CD4-positive, alpha-beta T cell treated with Interleukin-15 for 4 hours (primary cell): ENCODE measurements at regions not wholly inside any gene's neighbourhood (a gene's known extent, or its start where the extent isn't known, plus 50 kb on each side); places are given as distances from the start of the nearest gene placed in this dataset.

ENCODE experiments used
- DNase-seq: peaks from one replicate; pipeline ENCODE4 v3.0.0-alpha.2; 2020; ENCODE audit warnings: low spot score

DNA sequence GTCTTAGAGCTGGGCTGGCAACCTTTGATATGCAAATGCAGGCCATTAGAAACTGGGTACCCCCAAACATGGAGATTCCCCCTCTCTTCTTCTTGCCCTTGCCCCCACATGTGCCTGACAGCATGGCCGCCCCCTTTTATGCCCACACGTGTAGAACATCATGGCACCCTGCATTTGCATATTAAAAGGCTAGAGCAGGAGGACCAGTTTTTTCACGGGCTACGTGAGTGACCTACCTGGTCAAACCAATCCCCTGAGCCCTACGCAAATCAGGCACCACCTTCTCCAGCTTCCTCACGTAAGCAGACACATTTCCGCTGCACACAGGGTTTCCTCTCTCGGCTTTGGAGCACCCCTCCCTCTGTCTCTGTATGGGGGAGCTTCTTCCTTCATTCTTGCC is 110.9 kb upstream of the COPS8 start:
- DNase-seq, result no peak

DNA sequence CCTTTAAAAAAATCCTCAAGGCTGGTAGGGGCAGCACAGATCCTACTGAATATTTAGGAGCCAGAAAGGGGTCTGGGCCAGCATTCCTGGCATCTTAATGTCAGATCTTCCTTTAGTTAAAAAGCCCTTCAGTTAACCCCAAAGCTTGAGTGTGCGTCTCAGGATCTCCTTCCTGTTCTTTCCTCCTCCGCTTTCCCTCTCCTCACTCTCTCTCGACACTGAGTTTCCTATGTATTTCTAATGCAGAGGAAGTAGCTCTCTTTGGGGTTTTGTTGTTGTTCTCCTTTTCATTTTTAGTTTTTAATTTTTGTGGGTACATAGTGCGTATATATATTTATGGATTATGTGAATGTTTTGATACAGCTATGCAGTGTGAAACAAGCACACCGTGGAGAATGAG is 109.9 kb upstream of the COPS8 start:
- DNase-seq, result no peak

DNA sequence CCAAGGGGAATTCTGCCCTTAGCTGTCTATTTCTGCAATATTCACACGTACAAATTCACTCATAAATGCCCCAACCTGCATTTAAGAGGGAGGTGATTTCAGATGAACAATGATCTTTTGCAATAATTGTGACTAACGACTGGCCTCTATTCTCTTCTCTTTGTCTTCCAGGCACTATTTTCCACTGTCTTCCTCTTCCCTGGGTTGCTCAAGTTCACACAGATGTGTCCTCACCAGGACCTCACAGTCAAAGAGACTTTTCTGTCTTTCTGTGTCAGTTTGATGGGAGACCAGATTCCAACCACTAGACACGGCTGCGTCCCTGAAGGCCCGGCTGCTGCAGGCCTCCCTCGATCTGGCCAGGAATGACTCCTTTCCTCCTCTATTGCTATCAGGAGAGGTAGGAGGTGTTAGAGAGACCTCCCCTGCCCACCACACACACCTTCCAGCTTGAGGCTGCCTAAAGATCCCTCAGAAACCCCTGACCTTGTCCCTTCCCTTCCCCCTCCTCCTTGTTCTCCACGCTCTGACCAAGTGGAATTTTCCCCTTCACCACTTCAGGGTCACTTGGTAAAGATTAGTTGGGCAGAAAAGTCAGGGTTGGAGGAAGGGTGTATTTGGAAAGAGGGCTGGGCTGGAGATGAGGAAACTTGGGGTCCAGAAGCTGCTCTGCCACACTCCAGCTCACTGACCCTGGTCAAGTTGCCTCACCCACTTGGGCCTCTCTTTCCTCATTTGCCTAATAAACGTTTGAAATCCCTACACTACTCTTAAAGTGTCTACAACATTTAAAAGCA is 109.2 kb upstream of the COPS8 start:
- no peak for DNase-seq

DNA sequence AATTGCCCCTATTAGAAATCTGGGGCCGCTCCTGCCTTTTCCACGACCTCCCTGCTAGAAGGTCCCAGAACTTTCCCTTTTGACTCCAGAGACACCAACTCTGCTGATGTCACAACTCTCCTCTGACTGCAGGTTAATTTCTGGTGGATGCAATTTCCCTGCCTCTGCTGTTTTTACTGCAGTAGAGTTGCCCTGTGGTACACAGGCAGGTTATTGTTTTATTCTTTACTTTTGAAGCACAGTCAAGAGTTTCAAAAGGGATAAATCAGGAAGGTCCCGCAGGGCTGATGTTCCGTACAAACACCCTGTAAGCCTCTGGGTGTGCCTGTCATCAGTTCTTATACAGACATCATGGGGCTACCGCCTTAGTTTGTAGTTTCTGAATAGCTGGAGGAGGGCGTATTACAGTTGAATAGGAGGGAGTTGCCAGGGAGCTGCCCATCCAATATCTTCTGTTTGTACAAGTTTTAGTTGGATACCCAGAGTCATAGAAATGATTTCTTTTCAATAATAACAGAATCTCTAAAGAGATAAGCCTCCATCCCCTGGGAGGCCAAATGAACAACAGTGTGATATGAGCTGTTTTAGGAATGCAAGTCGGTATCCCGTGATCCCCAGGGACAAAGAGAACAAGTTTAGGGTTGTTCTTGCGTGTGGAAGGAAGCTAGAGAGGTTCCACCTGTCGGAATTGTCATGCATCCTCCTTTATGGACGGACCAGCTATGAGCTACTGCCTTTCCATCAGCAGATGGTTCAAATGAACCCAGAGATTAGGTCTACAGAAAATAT is 108.4 kb upstream of the COPS8 start:
- no peak for DNase-seq

DNA sequence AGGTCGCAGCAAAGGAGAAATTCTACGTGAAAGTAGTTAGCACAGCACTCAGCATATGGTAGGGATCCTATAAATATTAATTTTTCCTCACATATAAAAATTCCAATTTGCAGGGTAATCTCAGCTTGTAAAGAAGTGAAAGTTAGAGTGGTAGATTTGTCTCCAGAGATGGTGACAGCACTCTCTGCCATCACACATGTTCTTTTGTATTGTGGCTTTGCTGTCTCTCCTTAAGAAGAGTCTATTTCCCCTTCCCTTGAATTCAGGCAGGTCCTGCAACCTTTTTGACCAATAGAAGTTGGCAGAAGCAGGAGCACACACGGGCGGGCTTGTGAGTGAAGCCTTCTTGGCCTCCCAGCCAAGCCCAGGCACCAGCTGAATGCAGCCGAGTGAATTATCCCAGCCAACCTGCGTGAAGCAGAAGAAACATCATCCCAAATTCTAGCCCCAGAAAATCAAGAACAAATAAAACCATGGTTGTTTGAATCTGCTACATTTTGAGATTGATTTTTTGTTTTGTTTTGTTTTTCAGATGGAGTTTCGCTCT is 107.8 kb upstream of the COPS8 start:
- no peak for DNase-seq

DNA sequence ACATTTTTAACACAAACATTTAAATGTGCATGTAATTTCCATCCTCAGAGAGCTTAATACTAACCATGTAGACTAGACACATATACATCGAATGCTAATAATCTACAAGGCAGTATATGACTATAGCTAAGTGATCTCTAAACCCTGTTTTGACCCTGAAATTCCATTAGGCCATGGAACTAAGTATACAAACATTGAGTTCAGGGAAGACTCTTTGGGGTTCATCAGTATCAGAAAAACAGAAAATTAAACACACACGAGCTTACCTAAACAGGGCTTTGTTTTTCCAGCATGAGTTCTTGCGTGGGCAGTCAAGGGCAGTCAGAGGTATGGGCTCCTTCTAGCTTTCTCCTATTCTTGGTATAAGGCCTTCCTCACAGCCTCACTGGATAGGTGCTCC is 106.0 kb upstream of the COPS8 start:
- no peak for DNase-seq

DNA sequence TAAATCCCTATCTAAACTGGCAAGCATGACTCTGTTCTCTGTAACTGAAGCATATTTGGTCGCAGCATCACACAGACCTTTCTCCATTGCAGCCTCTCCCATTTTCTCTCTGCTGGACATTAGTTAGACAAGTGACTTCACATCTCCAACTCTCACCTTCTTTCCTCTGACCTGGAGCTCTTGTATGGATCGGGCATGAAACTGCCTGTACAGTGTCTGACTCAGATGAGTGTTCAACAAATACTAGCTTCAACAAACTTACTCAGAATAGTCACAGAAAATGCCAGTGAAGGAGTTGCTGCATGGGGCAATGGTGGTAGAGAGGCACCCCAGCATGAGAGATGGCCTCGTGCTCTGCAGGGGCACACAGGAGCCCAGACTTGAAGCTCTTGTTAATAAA is 104.7 kb upstream of the COPS8 start:
- no peak for DNase-seq

DNA sequence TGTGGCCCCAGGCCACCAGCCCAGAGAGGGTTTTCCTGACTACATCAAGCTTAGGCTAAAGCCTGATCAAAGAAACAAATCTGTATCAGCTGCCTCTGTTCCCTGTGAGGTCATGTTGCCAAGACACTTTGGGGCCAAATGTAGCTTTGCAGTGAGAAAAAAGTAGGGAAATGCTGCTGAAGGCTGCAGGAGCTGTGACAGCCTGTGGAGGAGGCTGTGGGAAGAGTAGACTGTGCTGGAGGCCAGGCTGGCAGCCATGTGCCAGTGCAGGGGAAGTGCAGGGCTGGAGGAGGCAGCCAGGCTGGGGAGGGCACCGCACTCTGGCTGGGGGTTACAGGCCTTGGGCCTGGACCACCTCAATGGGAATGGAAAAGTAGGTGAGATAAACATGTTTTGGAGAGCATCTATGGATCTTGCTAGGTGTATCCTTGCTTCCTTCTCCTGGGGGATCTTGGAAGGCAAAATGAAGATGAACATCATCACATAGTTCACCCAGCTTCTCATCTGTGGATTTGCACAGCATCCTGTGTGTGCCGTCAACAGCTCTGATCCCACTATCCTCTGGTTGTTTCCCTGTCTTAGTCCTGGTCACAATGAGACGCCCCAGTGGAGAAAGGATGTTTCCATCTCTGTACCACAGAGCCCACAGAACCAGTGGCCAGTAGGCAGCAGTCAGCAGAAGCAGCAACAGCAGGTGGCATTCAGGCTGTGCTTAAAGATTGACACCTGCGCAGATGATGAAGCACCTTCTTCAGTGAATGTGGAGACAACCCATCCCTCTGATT is 103.8 kb upstream of the COPS8 start:
- DNase-seq, result no peak

DNA sequence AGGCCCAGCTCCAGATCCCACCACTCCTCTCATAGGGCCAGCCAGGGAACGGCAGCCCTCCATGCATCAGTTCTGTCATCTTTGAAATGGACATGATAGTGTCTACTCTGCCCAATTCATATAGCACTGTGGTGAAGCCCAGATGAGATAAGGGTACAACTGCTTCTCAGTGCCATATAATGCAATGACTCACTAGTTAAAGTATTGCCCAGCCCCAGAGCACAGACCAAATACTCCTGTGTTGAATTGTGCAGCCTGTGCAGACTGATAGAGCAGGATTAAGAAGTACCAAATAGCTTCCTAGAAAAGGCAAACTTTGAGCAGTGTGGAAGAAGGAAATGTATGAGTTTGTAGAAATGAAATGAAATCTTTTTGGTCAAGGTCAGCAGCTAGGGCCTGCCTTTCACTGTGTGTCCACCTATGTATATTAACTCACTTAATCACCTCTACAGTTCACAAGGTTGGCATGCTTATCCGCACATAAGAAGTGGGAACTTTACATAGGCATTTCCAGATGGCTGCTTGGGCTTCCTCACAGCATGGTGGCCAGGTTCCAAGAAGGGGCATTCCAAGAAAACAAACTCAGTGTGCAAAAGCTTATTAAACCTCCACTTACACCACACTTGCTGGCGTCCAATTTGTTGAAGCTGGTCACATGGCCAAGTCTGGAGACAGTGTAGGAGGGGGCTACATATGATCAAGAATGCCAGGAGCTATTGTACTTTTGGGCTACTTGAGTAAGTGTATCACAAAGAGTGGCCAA is 102.8 kb upstream of the COPS8 start:
- no peak for DNase-seq

DNA sequence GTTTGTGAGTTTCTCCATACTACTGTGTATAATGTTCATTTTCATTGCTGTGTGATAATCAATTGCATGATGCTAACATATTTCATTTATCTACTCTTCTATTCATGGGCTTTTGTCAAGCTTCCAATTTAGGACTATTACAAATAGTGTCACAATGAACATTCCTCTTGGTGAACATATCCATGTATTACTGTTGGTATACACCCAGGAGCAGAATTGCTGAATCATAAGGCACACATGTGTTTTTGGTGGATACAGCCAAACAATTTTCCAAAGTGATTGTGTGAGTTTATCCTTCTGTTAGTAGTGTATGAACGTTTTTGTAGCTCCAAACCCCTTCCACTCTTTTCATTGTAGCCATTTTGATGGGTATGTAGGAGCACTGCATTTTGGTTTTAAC is 101.6 kb upstream of the COPS8 start:
- DNase-seq, result no peak

DNA sequence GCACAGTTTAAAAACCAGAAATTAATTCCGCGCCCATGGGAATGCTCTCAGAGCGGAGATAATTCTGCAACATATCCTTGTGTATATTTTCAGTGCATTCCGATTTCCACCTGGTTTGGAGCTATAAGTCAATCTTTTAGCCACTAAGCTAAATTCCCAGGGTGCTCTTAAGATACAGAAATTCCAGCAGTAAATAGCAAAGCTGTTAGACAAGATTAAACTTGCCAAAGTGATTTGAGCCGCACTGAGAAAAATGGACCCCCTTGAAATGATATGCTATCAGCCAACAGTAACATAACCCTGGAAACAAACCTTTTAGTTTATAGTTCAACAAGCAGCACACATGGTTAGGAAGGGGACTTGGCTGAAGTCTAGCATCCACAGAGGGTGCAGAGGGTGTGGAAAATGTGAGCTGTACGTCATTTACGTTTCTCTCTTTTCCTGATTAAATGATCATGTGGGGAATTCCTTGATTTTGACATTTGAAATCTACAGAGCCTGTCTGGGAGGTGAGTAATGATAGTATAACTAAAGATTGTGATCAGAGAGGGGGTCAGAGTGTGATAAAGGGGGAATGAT is 99.8 kb upstream of the COPS8 start:
- DNase-seq, result no peak

DNA sequence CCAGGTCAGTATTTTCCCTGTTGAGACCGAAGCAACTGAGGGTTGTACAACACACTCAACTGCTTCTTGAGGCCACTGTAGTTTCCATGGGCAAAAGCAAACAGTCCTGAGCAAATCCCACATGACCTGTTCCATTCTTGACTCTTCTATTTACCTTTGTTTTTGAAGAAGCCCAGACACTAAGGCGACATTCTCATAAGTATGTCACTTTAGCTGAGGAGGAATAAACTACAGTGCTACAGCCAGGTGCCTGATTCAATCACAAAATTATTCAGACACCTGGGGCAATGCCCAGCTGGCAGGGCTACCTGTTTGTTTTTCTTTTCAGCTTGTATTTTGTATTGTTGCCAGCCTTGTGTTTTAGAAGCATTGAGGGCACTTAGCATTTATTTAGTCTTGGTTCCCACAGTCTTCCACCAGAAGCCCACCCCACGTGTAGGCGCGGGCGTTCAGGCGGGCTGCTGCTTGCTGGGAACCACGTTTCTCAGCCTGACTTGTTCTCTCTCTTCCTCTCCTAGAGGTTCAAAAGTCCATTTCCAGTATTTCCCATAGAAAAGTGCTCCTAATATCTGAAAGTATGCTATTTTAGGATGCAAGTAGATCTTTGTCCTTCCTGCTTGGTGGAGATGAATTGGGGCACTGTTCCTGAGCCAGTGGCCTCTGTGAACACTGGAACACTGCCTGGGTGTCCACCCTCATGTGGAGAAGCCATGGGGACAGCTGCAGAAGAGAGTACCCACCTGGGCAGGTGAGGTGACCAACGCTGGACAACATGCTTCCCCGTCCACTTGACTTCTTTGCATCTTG is 99.0 kb upstream of the COPS8 start:
- no peak for DNase-seq

DNA sequence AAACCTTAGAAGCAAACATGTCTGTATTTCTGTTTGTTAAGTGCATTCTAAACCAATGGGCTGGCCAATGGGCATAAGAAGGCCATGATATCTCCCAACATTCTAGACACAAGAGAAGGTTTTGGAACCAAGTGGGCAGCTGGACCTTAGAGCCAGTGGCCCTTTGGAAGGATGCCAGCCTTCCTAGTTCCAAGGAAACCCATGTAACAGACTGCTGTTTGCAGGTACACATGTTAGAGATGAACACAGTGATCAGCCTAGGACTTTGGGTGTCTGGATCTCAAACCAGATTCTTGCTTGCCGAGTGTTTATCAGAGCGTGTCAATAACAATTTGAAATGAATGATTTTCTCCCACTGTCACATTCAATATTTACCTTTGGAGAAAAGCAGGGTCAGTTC is 97.5 kb upstream of the COPS8 start:
- DNase-seq, result no peak

DNA sequence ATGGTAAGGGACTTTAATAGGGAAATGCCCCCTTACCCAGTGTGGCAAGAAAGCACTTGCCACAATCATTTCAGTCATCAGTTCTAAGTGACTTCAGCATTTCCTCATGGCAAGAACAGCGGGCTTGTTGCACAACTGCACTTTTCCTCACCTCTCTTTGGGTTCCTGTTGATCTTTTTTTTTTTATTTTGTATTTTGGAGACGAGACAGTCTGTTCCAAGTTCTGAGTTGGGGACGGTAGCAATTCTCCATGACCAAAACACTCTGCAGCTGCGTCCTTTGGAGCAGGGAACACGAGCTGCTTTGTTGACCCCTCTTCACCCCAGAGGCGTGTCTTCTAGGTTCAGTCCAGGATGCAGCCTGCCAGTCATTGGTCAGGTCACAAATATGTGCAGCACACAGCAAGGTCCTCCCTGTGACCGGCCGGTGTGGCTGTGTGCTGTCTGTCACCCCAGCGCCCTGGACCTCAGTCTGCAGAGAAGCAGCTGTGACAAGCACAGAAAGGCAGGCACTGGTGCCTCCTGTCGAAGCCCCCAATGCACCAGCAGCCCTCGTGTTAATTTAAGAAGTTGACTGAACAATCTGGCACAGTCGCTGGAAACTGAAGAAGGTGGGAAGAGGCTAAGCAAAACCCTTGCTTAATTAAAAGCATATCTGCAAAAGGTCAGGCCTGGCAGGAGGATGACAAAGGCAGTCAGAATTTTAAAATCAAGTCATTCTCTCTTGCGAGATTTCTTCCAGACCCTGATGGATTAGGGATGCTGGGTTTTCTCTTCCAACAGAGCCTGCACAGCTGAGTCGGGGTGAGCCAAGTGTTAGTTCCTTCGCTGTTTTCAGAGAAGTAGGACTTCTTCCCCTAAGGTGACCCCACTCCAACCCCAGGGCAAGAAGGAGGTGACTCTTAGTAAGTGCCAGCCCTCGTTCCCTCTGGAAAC is 96.7 kb upstream of the COPS8 start:
- no peak for DNase-seq

DNA sequence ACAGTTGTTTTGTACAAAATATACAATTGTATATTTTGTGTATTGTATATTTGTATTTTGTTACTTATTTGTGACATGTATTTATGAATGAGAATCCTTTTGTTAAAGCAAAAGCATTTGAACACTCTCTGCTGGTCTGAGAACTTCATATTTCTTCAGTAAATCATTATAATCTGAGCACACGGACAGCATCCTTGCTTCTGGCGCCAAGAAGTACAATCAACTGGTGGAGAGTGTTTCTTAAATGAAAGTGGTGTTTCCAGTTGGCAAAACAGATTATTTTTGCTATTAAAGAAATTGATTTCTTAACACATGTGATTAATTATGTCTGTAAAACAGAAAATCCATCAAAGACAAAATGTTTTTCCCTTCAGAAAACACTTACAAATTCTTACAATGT is 95.1 kb upstream of the COPS8 start:
- no peak for DNase-seq

DNA sequence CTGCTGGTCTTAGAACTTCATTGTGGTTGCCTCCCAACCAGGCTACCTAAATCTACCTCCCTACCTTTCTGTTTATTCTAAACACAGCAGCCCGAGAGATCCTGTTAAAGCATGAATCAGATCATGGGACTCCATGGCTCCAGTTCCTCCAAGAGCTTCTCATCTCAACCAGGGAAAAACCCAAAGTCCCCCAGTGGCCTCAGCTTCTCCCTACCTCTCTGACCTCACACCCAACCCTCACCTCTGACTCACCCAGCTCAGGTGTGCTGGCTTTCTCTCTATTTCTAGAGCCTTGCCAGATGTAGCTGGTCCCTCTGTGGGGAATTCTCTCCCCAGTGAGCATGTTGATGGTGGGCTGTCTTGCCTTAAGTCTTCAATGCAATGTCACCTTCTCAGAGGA is 93.8 kb upstream of the COPS8 start:
- no peak for DNase-seq

DNA sequence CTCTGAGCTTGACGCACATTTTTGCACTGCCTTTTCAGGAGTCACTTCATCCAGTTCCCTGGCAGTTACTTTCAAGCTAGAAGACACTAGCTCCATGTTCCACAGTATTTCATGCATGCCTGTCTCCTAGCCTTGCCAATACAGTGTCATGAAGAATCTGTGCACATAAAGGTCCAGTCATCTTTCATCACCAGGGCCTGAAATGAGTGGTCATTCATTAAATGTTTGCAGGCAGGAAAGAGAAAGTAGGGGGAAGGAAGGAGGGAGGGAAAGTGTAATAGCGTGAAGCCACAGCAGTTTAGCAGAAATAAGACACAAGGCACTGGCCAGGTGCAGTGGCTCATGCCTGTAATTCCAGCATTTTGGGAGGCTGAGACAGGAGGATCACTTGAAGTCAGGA is 92.4 kb upstream of the COPS8 start:
- no peak for DNase-seq

DNA sequence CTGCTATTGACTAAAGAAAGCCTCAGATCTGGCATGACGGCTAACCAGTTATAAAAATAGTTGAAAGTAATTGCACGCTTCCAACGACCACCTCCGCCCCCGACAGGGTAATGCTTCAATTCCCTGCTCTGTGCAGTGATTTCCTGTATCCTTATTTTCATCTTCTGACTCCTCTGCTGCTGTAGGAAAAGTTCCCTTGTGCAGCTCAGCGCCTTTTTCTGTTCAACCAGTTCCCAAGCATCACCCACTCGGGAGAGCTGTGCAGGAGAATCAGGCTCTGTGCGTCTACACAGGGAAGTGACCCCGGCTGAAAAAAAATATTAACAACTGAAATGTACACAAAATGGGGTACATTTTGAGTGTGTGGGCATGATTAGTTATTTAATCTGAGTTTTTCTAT is 91.3 kb upstream of the COPS8 start:
- no peak for DNase-seq

DNA sequence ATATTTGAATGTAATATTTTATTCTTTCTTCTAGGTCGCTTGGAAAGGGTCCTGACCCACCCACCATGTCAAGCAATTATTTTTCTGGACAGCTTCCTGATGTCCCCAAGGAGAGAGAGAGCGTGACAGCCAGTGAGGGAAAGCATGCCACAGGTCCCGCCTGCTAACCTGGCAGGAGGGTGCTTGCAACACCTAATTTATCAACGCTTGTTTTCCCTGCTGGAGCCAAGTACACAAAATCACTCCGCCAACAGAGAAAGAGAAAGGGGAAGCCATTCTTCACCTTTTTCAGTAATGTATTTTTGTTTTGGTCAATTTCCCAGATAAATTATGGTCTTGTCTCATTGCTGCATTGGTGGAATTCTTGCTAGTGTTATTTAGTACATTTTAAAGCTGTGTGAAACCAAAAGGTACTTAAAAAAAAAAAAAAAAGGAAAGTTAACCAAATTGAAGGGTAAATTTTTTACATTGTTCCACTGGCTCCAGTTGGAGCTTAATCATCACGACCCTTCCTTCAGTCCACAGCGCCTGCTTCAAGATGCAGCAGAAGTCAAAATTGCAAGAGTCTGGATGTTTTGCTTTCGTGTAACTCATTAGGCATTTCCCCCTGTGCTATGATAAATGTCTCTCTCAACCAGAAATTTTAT is 88.5 kb upstream of the COPS8 start:
- DNase-seq, result no peak
